Loucy (cell line): ENCODE measurements at regions not wholly inside any gene's neighbourhood (a gene's known extent, or its start where the extent isn't known, plus 50 kb on each side); places are given as distances from the start of the nearest gene placed in this dataset.

Experiments used
- H2AFZ ChIP-seq: fragments of 200-600 bp; sonication (generic); 2 replicates; pipeline ENCODE4 v1.6.0; 2016; ENCODE audit warnings: antibody characterized with exemption, mild to moderate bottlenecking, low read length, moderate library complexity
- H3F3A ChIP-seq: fragments of 200-600 bp; 2 replicates; pipeline ENCODE4 v1.6.0; 2016; ENCODE audit warnings: antibody characterized with exemption, low read depth, mild to moderate bottlenecking
- H3K27me3 ChIP-seq: fragments of 200-600 bp; sonication (generic); 2 replicates; pipeline ENCODE4 v1.6.1; 2014; ENCODE audit warnings: low read length, mild to moderate bottlenecking; ENCODE audit not compliant: insufficient read depth, poor library complexity, severe bottlenecking
- H3K36me3 ChIP-seq: fragments of 200-600 bp; sonication (generic); 2 replicates; pipeline ENCODE4 v1.6.1; 2016; ENCODE audit warnings: low read length; ENCODE audit not compliant: insufficient read depth
- H3K4me1 ChIP-seq: fragments of 200-600 bp; sonication (generic); 2 replicates; pipeline ENCODE4 v1.5.1; 2014; ENCODE audit warnings: low read length, mild to moderate bottlenecking; ENCODE audit not compliant: insufficient read depth, poor library complexity, severe bottlenecking
- H3K4me2 ChIP-seq: fragments of 200-600 bp; sonication (generic); 2 replicates; pipeline ENCODE4 v1.6.0; 2014; ENCODE audit warnings: antibody characterized with exemption, low read length, low read depth, mild to moderate bottlenecking; ENCODE audit not compliant: poor library complexity, severe bottlenecking
- H3K4me3 ChIP-seq: fragments of 200-600 bp; sonication (generic); 2 replicates; pipeline ENCODE4 v1.5.1; 2014; ENCODE audit warnings: low read length, mild to moderate bottlenecking, mixed read lengths; ENCODE audit not compliant: poor library complexity, severe bottlenecking
- H3K79me2 ChIP-seq: fragments of 200-600 bp; sonication (generic); 2 replicates; pipeline ENCODE4 v1.6.1; 2014; ENCODE audit warnings: low read length; ENCODE audit not compliant: insufficient read depth
- H3K9ac ChIP-seq: fragments of 200-600 bp; sonication (generic); 2 replicates; pipeline ENCODE4 v1.6.0; 2014; ENCODE audit warnings: mild to moderate bottlenecking, low read depth, low read length, moderate library complexity; ENCODE audit not compliant: poor library complexity, severe bottlenecking
- H3K9me2 ChIP-seq: fragments of 200-600 bp; sonication (generic); replicated peaks from 2 replicates; pipeline ENCODE4 v1.6.1; 2016; ENCODE audit warnings: low read depth, low read length, mixed read lengths
- H3K9me3 ChIP-seq: fragments of 200-600 bp; sonication (generic); 2 replicates; pipeline ENCODE4 v1.6.1; 2014; ENCODE audit warnings: mild to moderate bottlenecking, antibody characterized with exemption, low read length, low read depth; ENCODE audit not compliant: insufficient read depth
- H4K20me1 ChIP-seq: fragments of 200-600 bp; sonication (generic); 2 replicates; pipeline ENCODE4 v1.6.0; 2014; ENCODE audit warnings: antibody characterized with exemption, low read length, mild to moderate bottlenecking; ENCODE audit not compliant: insufficient read depth, poor library complexity, severe bottlenecking
- EZH2phosphoT487 ChIP-seq: fragments of 200-600 bp; IDR thresholded peaks from 2 replicates; pipeline ENCODE4 v1.6.1; 2018; ENCODE audit warnings: antibody characterized with exemption, mild to moderate bottlenecking, moderate library complexity, borderline replicate concordance
- TF ChIP-seq, protein P1 (sequence below): fragments of 200-600 bp; sonication (generic); conservative IDR thresholded peaks from 2 replicates; pipeline ENCODE4 v1.5.1; 2014; ENCODE audit warnings: mild to moderate bottlenecking, antibody characterized with exemption, low read length

DNA sequence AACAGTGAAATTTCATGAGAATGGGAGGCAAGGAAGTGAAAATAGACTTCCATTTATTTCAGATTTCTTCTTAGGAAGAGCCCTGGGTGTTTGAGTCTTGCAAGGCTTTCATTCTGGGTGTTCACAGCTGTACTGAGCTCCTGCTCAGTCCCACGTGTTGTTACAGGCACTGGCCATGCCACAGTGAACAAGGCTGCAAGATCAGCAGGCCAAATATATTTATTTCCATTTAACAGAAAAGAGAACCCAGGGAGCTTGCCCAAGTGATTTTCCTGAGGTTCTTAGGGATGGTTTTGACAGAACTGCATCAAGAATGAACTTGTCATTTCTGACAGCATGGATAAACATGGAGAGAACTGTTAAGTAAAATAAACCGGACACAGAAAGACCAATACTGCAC lies 54.5 kb upstream of the CD36 start:
- no peak for TF ChIP-seq EZH2phosphoT487
- TF ChIP-seq, protein P1, sequence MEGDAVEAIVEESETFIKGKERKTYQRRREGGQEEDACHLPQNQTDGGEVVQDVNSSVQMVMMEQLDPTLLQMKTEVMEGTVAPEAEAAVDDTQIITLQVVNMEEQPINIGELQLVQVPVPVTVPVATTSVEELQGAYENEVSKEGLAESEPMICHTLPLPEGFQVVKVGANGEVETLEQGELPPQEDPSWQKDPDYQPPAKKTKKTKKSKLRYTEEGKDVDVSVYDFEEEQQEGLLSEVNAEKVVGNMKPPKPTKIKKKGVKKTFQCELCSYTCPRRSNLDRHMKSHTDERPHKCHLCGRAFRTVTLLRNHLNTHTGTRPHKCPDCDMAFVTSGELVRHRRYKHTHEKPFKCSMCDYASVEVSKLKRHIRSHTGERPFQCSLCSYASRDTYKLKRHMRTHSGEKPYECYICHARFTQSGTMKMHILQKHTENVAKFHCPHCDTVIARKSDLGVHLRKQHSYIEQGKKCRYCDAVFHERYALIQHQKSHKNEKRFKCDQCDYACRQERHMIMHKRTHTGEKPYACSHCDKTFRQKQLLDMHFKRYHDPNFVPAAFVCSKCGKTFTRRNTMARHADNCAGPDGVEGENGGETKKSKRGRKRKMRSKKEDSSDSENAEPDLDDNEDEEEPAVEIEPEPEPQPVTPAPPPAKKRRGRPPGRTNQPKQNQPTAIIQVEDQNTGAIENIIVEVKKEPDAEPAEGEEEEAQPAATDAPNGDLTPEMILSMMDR: no peak
- Histone ChIP-seq H3F3A (no peaks in the 10 kb centered on the region), H3K4me2 (no peak overlapping the region), H3K9me2 (no peaks in the 10 kb centered on the region), H3K27me3 (no peaks in the 10 kb centered on the region), H3K9ac (no peak overlapping the region), H3K79me2 (no peaks in the 10 kb centered on the region), H3K36me3 (no peaks in the 10 kb centered on the region), H3K4me1 (no peaks in the 10 kb centered on the region), H3K9me3 (no peaks in the 10 kb centered on the region), H4K20me1 (no peaks in the 10 kb centered on the region), H3K4me3 (no peak overlapping the region), H2AFZ (no peak overlapping the region)

DNA sequence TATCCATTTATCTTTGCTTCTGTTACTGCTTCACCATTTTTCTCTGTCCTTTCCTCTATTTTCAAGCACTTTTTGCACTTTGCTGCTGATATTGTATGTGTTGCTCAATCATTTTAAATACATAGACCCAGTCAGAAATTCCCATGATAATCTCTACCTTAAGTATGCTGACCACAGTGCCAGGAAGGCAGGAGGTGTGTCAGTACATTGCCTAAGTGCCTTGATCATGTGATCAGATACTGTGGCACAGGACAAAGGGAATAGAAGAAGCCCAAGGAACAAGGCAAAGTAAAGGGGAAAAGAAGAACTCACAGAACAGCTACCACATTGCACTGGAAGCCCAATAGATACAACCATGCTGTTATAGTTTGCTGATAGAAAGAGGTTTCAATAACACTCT lies 53.7 kb upstream of the CD36 start:
- H3K4me3 ChIP-seq: no peak overlapping the region
- no peaks in the 10 kb centered on the region for H4K20me1 ChIP-seq
- no peaks in the 10 kb centered on the region for H3K9me2 ChIP-seq
- no peaks in the 10 kb centered on the region for H3K79me2 ChIP-seq
- H2AFZ ChIP-seq: no peak overlapping the region
- TF ChIP-seq, protein P1: no peak
- no peak for TF ChIP-seq EZH2phosphoT487
- no peak overlapping the region for H3K4me2 ChIP-seq
- H3F3A ChIP-seq: no peaks in the 10 kb centered on the region
- no peaks in the 10 kb centered on the region for H3K9me3 ChIP-seq
- no peaks in the 10 kb centered on the region for H3K4me1 ChIP-seq
- no peak overlapping the region for H3K9ac ChIP-seq
- H3K27me3 ChIP-seq: no peaks in the 10 kb centered on the region
- no peaks in the 10 kb centered on the region for H3K36me3 ChIP-seq

DNA sequence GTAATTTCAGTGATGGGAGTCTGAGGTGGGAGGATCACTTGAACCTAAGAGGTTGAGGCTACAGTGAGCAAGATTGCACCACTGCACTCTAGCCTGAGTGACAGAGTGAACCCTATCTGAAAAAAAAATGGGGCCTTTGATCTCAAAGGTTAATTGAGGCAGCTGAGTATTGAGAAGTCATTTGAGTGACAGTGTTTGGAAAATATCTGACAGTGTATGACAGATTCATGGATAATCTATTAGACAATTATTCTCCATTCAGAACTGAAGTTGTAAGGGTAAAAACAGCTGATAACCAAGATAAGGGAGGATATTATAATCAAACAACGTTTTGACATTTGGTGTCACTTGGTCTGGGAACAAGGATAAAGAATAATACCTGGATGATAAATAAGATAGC lies 50.9 kb upstream of the CD36 start:
- TF ChIP-seq EZH2phosphoT487: no peak
- TF ChIP-seq, protein P1: no peak
- Histone ChIP-seq H3K4me1 (no peaks in the 10 kb centered on the region), H3K9me2 (no peaks in the 10 kb centered on the region), H2AFZ (no peak overlapping the region), H3K9me3 (no peaks in the 10 kb centered on the region), H4K20me1 (no peaks in the 10 kb centered on the region), H3K27me3 (no peaks in the 10 kb centered on the region), H3K36me3 (no peaks in the 10 kb centered on the region), H3K4me2 (no peak overlapping the region), H3K79me2 (no peaks in the 10 kb centered on the region), H3K9ac (no peak overlapping the region), H3F3A (no peaks in the 10 kb centered on the region), H3K4me3 (no peak overlapping the region)
